Epithelial cell of esophagus (primary cell): ENCODE measurements at regions not wholly inside any gene's neighbourhood (a gene's known extent, or its start where the extent isn't known, plus 50 kb on each side); places are given as distances from the start of the nearest gene placed in this dataset.

Experiments used
- DNase-seq: peaks from one replicate; pipeline ENCODE4 v3.0.0; 2010; ENCODE audit warnings: low read depth
- H3K4me3 ChIP-seq: 2 replicates; pipeline ENCODE4 v1.5.1; 2011; ENCODE audit warnings: mild to moderate bottlenecking, low read length, control low read depth
- CTCF ChIP-seq: IDR thresholded peaks from 2 replicates; pipeline ENCODE4 v1.5.1; 2011; ENCODE audit warnings: low read depth, mild to moderate bottlenecking, low read length, control low read depth, inconsistent platforms; ENCODE audit not compliant: insufficient read depth; ENCODE audit errors: missing control alignments

GRCh38 chr16:54359555-54359954 lies 73.0 kb upstream of the IRX3 start:
- no peak overlapping the region for H3K4me3 ChIP-seq
- no peak for DNase-seq
- no peak for TF ChIP-seq CTCF

GRCh38 chr16:54359081-54359480 lies 72.5 kb upstream of the IRX3 start:
- no peak for DNase-seq
- TF ChIP-seq CTCF = no peak
- no peak overlapping the region for H3K4me3 ChIP-seq

GRCh38 chr16:54356391-54356790 lies 69.8 kb upstream of the IRX3 start:
- no peak for DNase-seq
- H3K4me3 ChIP-seq = no peak overlapping the region
- TF ChIP-seq CTCF = no peak

DNA sequence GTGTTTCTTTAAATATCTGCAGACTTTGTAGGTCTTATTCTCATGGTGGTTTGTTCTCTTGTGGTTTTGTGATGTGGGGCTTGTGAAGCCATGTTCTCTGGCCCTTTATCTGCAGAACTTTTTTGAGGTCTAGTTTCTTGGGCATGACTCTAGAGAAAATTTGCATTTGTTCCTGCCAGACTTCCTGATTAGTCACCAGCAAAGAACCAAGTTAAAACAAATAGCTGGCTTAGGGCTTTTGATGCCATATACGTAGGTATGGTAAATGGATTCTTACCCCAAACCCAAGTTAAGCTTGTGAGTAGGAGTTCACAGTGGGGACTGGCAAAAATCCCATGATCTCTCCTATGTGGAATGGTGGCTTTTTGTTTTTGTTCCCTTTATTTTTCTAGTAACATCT lies 68.7 kb upstream of the IRX3 start:
- DNase-seq = peak; percentile 14
- no peak for TF ChIP-seq CTCF
- no peak overlapping the region for H3K4me3 ChIP-seq

DNA sequence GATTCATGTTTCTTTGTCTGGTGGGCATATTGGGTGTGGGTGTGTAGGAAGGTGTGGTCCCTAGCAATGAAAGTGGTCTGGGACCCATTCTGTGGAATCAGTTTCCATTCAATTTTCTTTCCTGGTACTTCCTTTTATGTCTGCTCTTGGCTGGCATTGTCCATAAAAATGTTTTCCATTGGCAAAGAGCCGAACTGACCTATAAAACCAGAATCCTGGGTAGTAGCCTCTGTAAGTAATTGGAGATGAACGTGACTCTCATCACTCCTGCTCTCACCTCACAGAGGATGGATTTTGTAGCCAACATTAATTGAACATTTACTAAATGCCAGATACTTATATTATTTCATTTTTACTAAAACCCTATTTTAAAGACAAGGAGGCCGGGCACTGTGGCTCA lies 66.5 kb upstream of the IRX3 start:
- TF ChIP-seq CTCF = no peak
- H3K4me3 ChIP-seq = no peak overlapping the region
- no peak for DNase-seq

DNA sequence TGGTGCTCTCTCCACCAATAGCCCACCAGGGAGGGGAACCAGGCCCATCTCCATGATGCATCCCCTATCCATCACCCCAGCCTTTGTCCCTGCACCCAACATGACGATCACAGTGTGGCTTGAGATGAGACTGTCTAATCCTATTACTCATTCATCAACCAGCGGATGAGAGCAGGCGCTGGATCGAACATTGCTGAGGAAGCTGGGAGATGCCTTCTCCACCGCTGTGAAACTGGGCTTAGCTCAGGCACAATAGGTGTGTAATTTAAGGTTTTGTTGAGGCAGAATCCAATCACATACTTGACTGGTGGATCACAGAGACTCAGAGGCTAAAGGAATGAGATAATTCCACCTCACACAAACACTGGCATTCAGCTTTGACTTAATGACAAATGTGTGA lies 64.6 kb upstream of the IRX3 start:
- DNase-seq = no peak
- no peak for TF ChIP-seq CTCF

GRCh38 chr16:54347961-54348360 lies 61.4 kb upstream of the IRX3 start:
- no peak for TF ChIP-seq CTCF
- H3K4me3 ChIP-seq = no peak overlapping the region
- peak; percentile 51 for DNase-seq

More for the DNA sequence above, 64.6 kb upstream of the IRX3 start:
- no peak overlapping the region for H3K4me3 ChIP-seq
